ENCODE measurements at regions not wholly inside any gene's neighbourhood (a gene's known extent, or its start where the extent isn't known, plus 50 kb on each side); places are given as distances from the start of the nearest gene placed in this dataset.

- Histone ChIP-seq H3K4me2 (ENCODE audit: low read length) (no peak overlapping the region), H3K9ac (ENCODE audit: low read length) (no peak overlapping the region), H2AFZ (ENCODE audit: low read length) (no peak overlapping the region), H3K36me3 (ENCODE audit: insufficient read depth, low read length) (no peaks in the 10 kb centered on the region), H3K27me3 (ENCODE audit: insufficient read depth, low read length) (no peaks in the 10 kb centered on the region), H3K79me2 (ENCODE audit: insufficient read depth, low read length) (no peaks in the 10 kb centered on the region), H3K4me1 (ENCODE audit: insufficient read depth, low read length, severe bottlenecking) (no peaks in the 10 kb centered on the region), H3F3A (ENCODE audit: insufficient read depth, low read length) (no peaks in the 10 kb centered on the region), H3K4me3 (ENCODE audit: low read depth, low read length, poor library complexity, severe bottlenecking) (no peak overlapping the region), H4K20me1 (ENCODE audit: insufficient read depth, low read length) (no peaks in the 10 kb centered on the region), H3K9me3 (ENCODE audit: low read length) (no peaks in the 10 kb centered on the region), H3K27ac (ENCODE audit: low read depth, low read length, poor library complexity, severe bottlenecking) (no peak overlapping the region), H3K9me2 (ENCODE audit: low read depth, low read length) (no peaks in the 10 kb centered on the region)
- TF ChIP-seq, protein P1, sequence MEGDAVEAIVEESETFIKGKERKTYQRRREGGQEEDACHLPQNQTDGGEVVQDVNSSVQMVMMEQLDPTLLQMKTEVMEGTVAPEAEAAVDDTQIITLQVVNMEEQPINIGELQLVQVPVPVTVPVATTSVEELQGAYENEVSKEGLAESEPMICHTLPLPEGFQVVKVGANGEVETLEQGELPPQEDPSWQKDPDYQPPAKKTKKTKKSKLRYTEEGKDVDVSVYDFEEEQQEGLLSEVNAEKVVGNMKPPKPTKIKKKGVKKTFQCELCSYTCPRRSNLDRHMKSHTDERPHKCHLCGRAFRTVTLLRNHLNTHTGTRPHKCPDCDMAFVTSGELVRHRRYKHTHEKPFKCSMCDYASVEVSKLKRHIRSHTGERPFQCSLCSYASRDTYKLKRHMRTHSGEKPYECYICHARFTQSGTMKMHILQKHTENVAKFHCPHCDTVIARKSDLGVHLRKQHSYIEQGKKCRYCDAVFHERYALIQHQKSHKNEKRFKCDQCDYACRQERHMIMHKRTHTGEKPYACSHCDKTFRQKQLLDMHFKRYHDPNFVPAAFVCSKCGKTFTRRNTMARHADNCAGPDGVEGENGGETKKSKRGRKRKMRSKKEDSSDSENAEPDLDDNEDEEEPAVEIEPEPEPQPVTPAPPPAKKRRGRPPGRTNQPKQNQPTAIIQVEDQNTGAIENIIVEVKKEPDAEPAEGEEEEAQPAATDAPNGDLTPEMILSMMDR (IDR thresholded peaks at IDR 0.05; ENCODE audit: low read length), result no peak
Measured at GRCh38 chr11:134587345-134587744, 175.3 kb upstream of the B3GAT1 start.

GRCh38 chr11:134586726-134587125 is 174.7 kb upstream of the B3GAT1 start:
- H4K20me1 ChIP-seq (ENCODE audit: insufficient read depth, low read length), result no peaks in the 10 kb centered on the region
- H3K27me3 ChIP-seq (ENCODE audit: insufficient read depth, low read length), result no peaks in the 10 kb centered on the region
- H3K4me1 ChIP-seq (ENCODE audit: insufficient read depth, low read length, severe bottlenecking), result no peaks in the 10 kb centered on the region
- no peak overlapping the region for H2AFZ ChIP-seq (ENCODE audit: low read length)
- no peaks in the 10 kb centered on the region for H3F3A ChIP-seq (ENCODE audit: insufficient read depth, low read length)
- H3K36me3 ChIP-seq (ENCODE audit: insufficient read depth, low read length), result no peaks in the 10 kb centered on the region
- H3K27ac ChIP-seq (ENCODE audit: low read depth, low read length, poor library complexity, severe bottlenecking), result no peak overlapping the region
- H3K9me2 ChIP-seq (ENCODE audit: low read depth, low read length), result no peaks in the 10 kb centered on the region
- no peak for TF ChIP-seq EZH2 (IDR thresholded peaks at IDR 0.05; ENCODE audit: borderline replicate concordance, low read length)
- TF ChIP-seq, protein P1 (IDR thresholded peaks at IDR 0.05; ENCODE audit: low read length), result no peak
- H3K4me2 ChIP-seq (ENCODE audit: low read length), result no peak overlapping the region
- H3K4me3 ChIP-seq (ENCODE audit: low read depth, low read length, poor library complexity, severe bottlenecking), result no peak overlapping the region
- H3K9me3 ChIP-seq (ENCODE audit: low read length), result no peaks in the 10 kb centered on the region
- H3K9ac ChIP-seq (ENCODE audit: low read length), result no peak overlapping the region
- no peaks in the 10 kb centered on the region for H3K79me2 ChIP-seq (ENCODE audit: insufficient read depth, low read length)

GRCh38 chr11:134585666-134586610 is 173.9 kb upstream of the B3GAT1 start:
- H3K27me3 ChIP-seq (ENCODE audit: insufficient read depth, low read length), result no peaks in the 10 kb centered on the region
- TF ChIP-seq, protein P1 (IDR thresholded peaks at IDR 0.05; ENCODE audit: low read length), result no peak
- TF ChIP-seq EZH2 (IDR thresholded peaks at IDR 0.05; ENCODE audit: borderline replicate concordance, low read length), result no peak
- H3K4me2 ChIP-seq (ENCODE audit: low read length), result no peak overlapping the region
- H3K79me2 ChIP-seq (ENCODE audit: insufficient read depth, low read length), result no peaks in the 10 kb centered on the region
- H3K27ac ChIP-seq (ENCODE audit: low read depth, low read length, poor library complexity, severe bottlenecking), result no peak overlapping the region
- no peaks in the 10 kb centered on the region for H3K36me3 ChIP-seq (ENCODE audit: insufficient read depth, low read length)
- no peaks in the 10 kb centered on the region for H4K20me1 ChIP-seq (ENCODE audit: insufficient read depth, low read length)
- H3K4me3 ChIP-seq (ENCODE audit: low read depth, low read length, poor library complexity, severe bottlenecking), result no peak overlapping the region
- no peaks in the 10 kb centered on the region for H3K4me1 ChIP-seq (ENCODE audit: insufficient read depth, low read length, severe bottlenecking)
- no peak overlapping the region for H2AFZ ChIP-seq (ENCODE audit: low read length)
- no peaks in the 10 kb centered on the region for H3K9me2 ChIP-seq (ENCODE audit: low read depth, low read length)
- no peak overlapping the region for H3K9ac ChIP-seq (ENCODE audit: low read length)
- H3K9me3 ChIP-seq (ENCODE audit: low read length), result no peaks in the 10 kb centered on the region
- no peaks in the 10 kb centered on the region for H3F3A ChIP-seq (ENCODE audit: insufficient read depth, low read length)

All from OCI-LY1 (cell line).